OCI-LY1 (cell line): ENCODE measurements at regions not wholly inside any gene's neighbourhood (a gene's known extent, or its start where the extent isn't known, plus 50 kb on each side); places are given as distances from the start of the nearest gene placed in this dataset.

Source experiments
- H2AFZ ChIP-seq: fragments of 200-600 bp; sonication (generic), shearing (Covaris generic); 2 replicates; pipeline ENCODE4 v1.6.0; 2014; ENCODE audit warnings: antibody characterized with exemption, mild to moderate bottlenecking, low read length
- H3F3A ChIP-seq: fragments of 200-600 bp; sonication (generic), shearing (Covaris generic); 2 replicates; pipeline ENCODE4 v1.6.0; 2014; ENCODE audit warnings: mild to moderate bottlenecking, antibody characterized with exemption, low read length, moderate library complexity; ENCODE audit not compliant: insufficient read depth
- H3K27ac ChIP-seq: fragments of 200-600 bp; sonication (generic); 2 replicates; pipeline ENCODE4 v1.5.1; 2014; ENCODE audit warnings: low read length, mixed run types, mild to moderate bottlenecking, low read depth; ENCODE audit not compliant: poor library complexity, severe bottlenecking
- H3K27me3 ChIP-seq: fragments of 200-600 bp; sonication (generic); 2 replicates; pipeline ENCODE4 v1.6.0; 2014; ENCODE audit warnings: antibody characterized with exemption, mild to moderate bottlenecking, low read length, moderate library complexity; ENCODE audit not compliant: insufficient read depth
- H3K36me3 ChIP-seq: fragments of 200-600 bp; sonication (generic); 2 replicates; pipeline ENCODE4 v1.6.1; 2014; ENCODE audit warnings: mild to moderate bottlenecking, antibody characterized with exemption, low read length, moderate library complexity, mixed read lengths; ENCODE audit not compliant: insufficient read depth
- H3K4me1 ChIP-seq: fragments of 200-600 bp; sonication (generic); 2 replicates; pipeline ENCODE4 v1.5.1; 2014; ENCODE audit warnings: mild to moderate bottlenecking, low read length, moderate library complexity; ENCODE audit not compliant: insufficient read depth, severe bottlenecking
- H3K4me2 ChIP-seq: fragments of 200-600 bp; sonication (generic), shearing (Covaris generic); 2 replicates; pipeline ENCODE4 v1.6.1; 2014; ENCODE audit warnings: low read length
- H3K4me3 ChIP-seq: fragments of 200-600 bp; sonication (generic); 2 replicates; pipeline ENCODE4 v1.5.1; 2014; ENCODE audit warnings: low read length, low read depth, mild to moderate bottlenecking, mixed read lengths; ENCODE audit not compliant: poor library complexity, severe bottlenecking
- H3K79me2 ChIP-seq: fragments of 200-600 bp; shearing (Covaris generic); 2 replicates; pipeline ENCODE4 v1.6.1; 2016; ENCODE audit warnings: mixed run types, low read length, mixed read lengths; ENCODE audit not compliant: insufficient read depth
- H3K9ac ChIP-seq: fragments of 200-600 bp; sonication (generic), shearing (Covaris generic); 2 replicates; pipeline ENCODE4 v1.6.1; 2014; ENCODE audit warnings: mild to moderate bottlenecking, low read length, mixed read lengths
- H3K9me2 ChIP-seq: fragments of 200-600 bp; sonication (generic), shearing (Covaris generic); 2 replicates; pipeline ENCODE4 v1.6.1; 2014; ENCODE audit warnings: low read depth, mild to moderate bottlenecking, low read length, mixed read lengths
- H3K9me3 ChIP-seq: fragments of 200-600 bp; shearing (Covaris generic); 2 replicates; pipeline ENCODE4 v1.6.1; 2014; ENCODE audit warnings: low read length, mixed read lengths
- H4K20me1 ChIP-seq: fragments of 200-600 bp; sonication (generic), shearing (Covaris generic); 2 replicates; pipeline ENCODE4 v1.6.0; 2016; ENCODE audit warnings: mild to moderate bottlenecking, low read length; ENCODE audit not compliant: insufficient read depth
- CTCF ChIP-seq: fragments of 200-600 bp; sonication (generic), shearing (Covaris generic); IDR thresholded peaks from 2 replicates; pipeline ENCODE4 v1.5.1; 2017; ENCODE audit warnings: mild to moderate bottlenecking, antibody characterized with exemption, low read length, moderate library complexity, mixed read lengths
- EZH2 ChIP-seq: fragments of 200-600 bp; sonication (generic), shearing (Covaris generic); IDR thresholded peaks from 2 replicates; pipeline ENCODE4 v1.8.0; 2017; ENCODE audit warnings: borderline replicate concordance, mixed run types, mild to moderate bottlenecking, antibody characterized with exemption, low read length, moderate library complexity, mixed read lengths

GRCh38 chr9:3676766-3677165 lies 151.0 kb upstream of the RFX3 start:
- no peak overlapping the region for H3K4me3 ChIP-seq
- no peaks in the 10 kb centered on the region for H3K79me2 ChIP-seq
- H2AFZ ChIP-seq, result no peak overlapping the region
- no peak overlapping the region for H3K9ac ChIP-seq
- H3K36me3 ChIP-seq, result no peaks in the 10 kb centered on the region
- H3K27me3 ChIP-seq, result no peaks in the 10 kb centered on the region
- H3K9me2 ChIP-seq, result no peaks in the 10 kb centered on the region
- H3F3A ChIP-seq, result no peaks in the 10 kb centered on the region
- H3K4me1 ChIP-seq, result no peaks in the 10 kb centered on the region
- no peaks in the 10 kb centered on the region for H4K20me1 ChIP-seq
- H3K4me2 ChIP-seq, result no peak overlapping the region
- H3K27ac ChIP-seq, result no peak overlapping the region
- TF ChIP-seq CTCF (no peak), EZH2 (no peak)
- no peaks in the 10 kb centered on the region for H3K9me3 ChIP-seq

- H3K4me2 ChIP-seq, result no peak overlapping the region
- H3K9ac ChIP-seq, result no peak overlapping the region
- H3K27me3 ChIP-seq, result no peaks in the 10 kb centered on the region
- H3K4me1 ChIP-seq, result no peaks in the 10 kb centered on the region
- no peaks in the 10 kb centered on the region for H3K36me3 ChIP-seq
- TF ChIP-seq EZH2 (no peak), CTCF (no peak)
- H3K9me3 ChIP-seq, result no peaks in the 10 kb centered on the region
- no peaks in the 10 kb centered on the region for H3F3A ChIP-seq
- H2AFZ ChIP-seq, result no peak overlapping the region
- H3K9me2 ChIP-seq, result no peaks in the 10 kb centered on the region
- no peaks in the 10 kb centered on the region for H3K79me2 ChIP-seq
- H3K4me3 ChIP-seq, result no peak overlapping the region
- no peaks in the 10 kb centered on the region for H4K20me1 ChIP-seq
- no peak overlapping the region for H3K27ac ChIP-seq
These were observed 150.1 kb upstream of the RFX3 start for GRCh38 chr9:3675946-3676345.

GRCh38 chr9:3674561-3674960 lies 148.8 kb upstream of the RFX3 start:
- Histone ChIP-seq H3K9me3 (no peaks in the 10 kb centered on the region), H3K9me2 (no peaks in the 10 kb centered on the region), H3K4me1 (no peaks in the 10 kb centered on the region), H3K27me3 (no peaks in the 10 kb centered on the region), H3K36me3 (no peaks in the 10 kb centered on the region), H3K9ac (no peak overlapping the region), H2AFZ (no peak overlapping the region), H3K79me2 (no peaks in the 10 kb centered on the region), H3K27ac (no peak overlapping the region), H3K4me2 (no peak overlapping the region), H3F3A (no peaks in the 10 kb centered on the region), H3K4me3 (no peak overlapping the region), H4K20me1 (no peaks in the 10 kb centered on the region)
- no peak for TF ChIP-seq EZH2
- TF ChIP-seq CTCF, result no peak
